ENCODE measurements at regions not wholly inside any gene's neighbourhood (a gene's known extent, or its start where the extent isn't known, plus 50 kb on each side); places are given as distances from the start of the nearest gene placed in this dataset.

DNA sequence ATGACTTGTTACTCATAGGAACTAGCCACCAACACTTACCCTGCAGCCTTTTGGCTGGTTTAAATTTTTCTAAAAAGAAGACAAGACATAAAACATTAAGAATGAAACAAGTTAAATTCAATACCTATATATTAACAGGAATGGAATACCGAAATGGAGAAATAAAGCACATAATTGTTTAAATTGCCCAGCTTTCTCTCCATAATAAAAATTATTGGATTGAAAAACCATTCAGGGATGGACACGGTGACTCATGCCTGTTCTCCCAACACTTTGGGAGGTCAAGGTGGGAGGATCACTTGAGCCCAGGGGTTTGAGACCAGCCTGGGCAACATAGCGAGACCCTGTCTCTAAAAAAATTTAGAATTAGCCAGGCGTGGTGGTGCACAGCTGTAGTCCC is 179.4 kb upstream of the MKLN1 start:
- Histone ChIP-seq H3K4me3 (replicated peaks in 1 of 3; ENCODE audit: insufficient read depth in 1 of 3, low read depth in 1 of 3, low read length in 3 of 3) (no peak overlapping the region), H3K9me1 (replicated peaks; ENCODE audit: control insufficient read depth, extremely low read depth, insufficient read depth, low read length) (no peaks in the 10 kb centered on the region), H3K36me3 (ENCODE audit: control insufficient read depth in 2 of 2, extremely low read depth in 1 of 2, insufficient read depth in 2 of 2, low read length in 2 of 2) (no peaks in the 10 kb centered on the region), H3K4me2 (ENCODE audit: insufficient read depth, low read length) (no peak overlapping the region), H3K4me1 (ENCODE audit: control insufficient read depth, extremely low read depth, insufficient read depth, low read length) (no peaks in the 10 kb centered on the region), H3K79me2 (ENCODE audit: control insufficient read depth, insufficient read depth, low read length) (no peaks in the 10 kb centered on the region), H3K9me3 (replicated peaks; ENCODE audit: control insufficient read depth, insufficient read depth, low read length) (no peaks in the 10 kb centered on the region), H2AFZ (ENCODE audit: low read depth, low read length) (no peak overlapping the region), H3K9ac (replicated peaks; ENCODE audit: extremely low read depth, insufficient read depth, low read length) (no peak overlapping the region), H3K27me3 (ENCODE audit: control insufficient read depth in 2 of 2, insufficient read depth in 2 of 2, low read length in 2 of 2) (peaks cover 0 to 5% of the 10 kb centered on the region in 2 experiments), H3K27ac (ENCODE audit: insufficient read depth, low read depth, low read length) (no peak overlapping the region), H4K20me1 (replicated peaks; ENCODE audit: control insufficient read depth, extremely low read depth, insufficient read depth, low read length) (no peaks in the 10 kb centered on the region)
- ChIA-PET CTCF (no interaction called here), POLR2A (no interaction called here)
- BruUV-seq (replicated peaks) = no TSS peak
- no peak for TF ChIP-seq EZH2 (IDR thresholded peaks at IDR 0.05; ENCODE audit: borderline replicate concordance, low read depth, low read length, severe bottlenecking)
- no peak for TF ChIP-seq FOS (IDR thresholded peaks at IDR 0.05; ENCODE audit: borderline replicate concordance, insufficient read depth, low read length)
- TF ChIP-seq JUN (IDR thresholded peaks at IDR 0.05; ENCODE audit: borderline replicate concordance, insufficient read depth, insufficient read length, low read depth) = no peak
- intact Hi-C loops (cut with micrococcal nuclease) (no loop called here), dilution Hi-C loops (cut with MboI; ENCODE audit: extremely low pct_ligation_motif_present, low sequenced_read_pairs) (no loop called here)
- FAIRE-seq (no peak), DNase-seq (ENCODE audit: low read depth, low spot score) (no peak)

DNA sequence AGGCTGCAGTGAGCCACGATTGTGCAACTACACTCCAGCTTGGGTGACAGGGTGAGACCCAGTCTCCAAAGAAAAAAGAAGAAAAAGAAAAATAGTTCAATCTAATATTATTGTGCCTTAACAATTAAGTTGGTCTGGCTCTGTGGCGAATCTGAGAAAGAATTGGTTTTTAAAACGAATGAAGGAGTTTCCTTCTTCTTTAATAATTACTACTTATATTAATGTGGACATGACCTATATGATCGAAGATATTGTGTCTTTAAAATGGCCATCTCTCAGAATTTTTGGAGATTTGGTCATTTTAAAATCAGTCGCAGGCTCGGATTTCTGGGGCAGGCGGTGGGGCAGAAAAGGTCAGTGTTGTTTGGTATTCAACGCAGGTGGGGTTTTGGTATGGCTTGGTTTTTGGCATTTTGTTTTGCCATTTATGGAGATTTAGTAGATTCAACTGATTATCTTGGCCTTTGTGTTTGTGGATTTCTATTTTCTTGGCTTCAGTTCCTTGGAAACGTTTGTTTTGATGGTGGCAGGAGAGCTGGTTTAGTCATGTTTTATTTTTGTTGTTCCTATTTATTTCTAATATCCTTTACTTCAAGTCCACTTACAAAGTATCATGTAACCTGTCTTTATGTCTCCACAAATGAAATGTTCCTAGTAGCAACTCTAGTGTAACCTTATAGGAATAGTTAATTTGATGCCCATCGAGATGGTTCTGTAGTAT is 178.8 kb upstream of the MKLN1 start:
- dilution Hi-C loops (cut with MboI; ENCODE audit: extremely low pct_ligation_motif_present, low sequenced_read_pairs) = no loop called here
- Histone ChIP-seq H3K9me1 (replicated peaks; ENCODE audit: control insufficient read depth, extremely low read depth, insufficient read depth, low read length) (no peaks in the 10 kb centered on the region), H4K20me1 (replicated peaks; ENCODE audit: control insufficient read depth, extremely low read depth, insufficient read depth, low read length) (no peaks in the 10 kb centered on the region), H2AFZ (ENCODE audit: low read depth, low read length) (no peak overlapping the region), H3K27me3 (ENCODE audit: control insufficient read depth in 2 of 2, insufficient read depth in 2 of 2, low read length in 2 of 2) (peaks cover 0 to 5% of the 10 kb centered on the region in 2 experiments), H3K9me3 (replicated peaks; ENCODE audit: control insufficient read depth, insufficient read depth, low read length) (no peaks in the 10 kb centered on the region), H3K4me3 (replicated peaks in 1 of 3; ENCODE audit: insufficient read depth in 1 of 3, low read depth in 1 of 3, low read length in 3 of 3) (no peak overlapping the region), H3K27ac (ENCODE audit: insufficient read depth, low read depth, low read length) (no peak overlapping the region), H3K79me2 (ENCODE audit: control insufficient read depth, insufficient read depth, low read length) (no peaks in the 10 kb centered on the region), H3K4me1 (ENCODE audit: control insufficient read depth, extremely low read depth, insufficient read depth, low read length) (no peaks in the 10 kb centered on the region), H3K4me2 (ENCODE audit: insufficient read depth, low read length) (no peak overlapping the region), H3K9ac (replicated peaks; ENCODE audit: extremely low read depth, insufficient read depth, low read length) (no peak overlapping the region), H3K36me3 (ENCODE audit: control insufficient read depth in 2 of 2, extremely low read depth in 1 of 2, insufficient read depth in 2 of 2, low read length in 2 of 2) (no peaks in the 10 kb centered on the region)
- intact Hi-C loops (cut with micrococcal nuclease) = no loop called here
- CTCF ChIA-PET = no interaction called here
- BruUV-seq (replicated peaks) = no TSS peak
- FAIRE-seq (no peak), DNase-seq (ENCODE audit: low read depth, low spot score) (no peak)
- POLR2A ChIA-PET = no interaction called here
- TF ChIP-seq MYC (IDR thresholded peaks at IDR 0.05; ENCODE audit: low read depth, low read length) = no peak
- TF ChIP-seq POLR2AphosphoS5 (IDR thresholded peaks at IDR 0.05; ENCODE audit: insufficient read depth, low read depth, low read length) = no peak
- no peak for TF ChIP-seq FOS (IDR thresholded peaks at IDR 0.05; ENCODE audit: borderline replicate concordance, insufficient read depth, low read length)
- no peak for TF ChIP-seq JUN (IDR thresholded peaks at IDR 0.05; ENCODE audit: borderline replicate concordance, insufficient read depth, insufficient read length, low read depth)
- no peak for TF ChIP-seq POLR2A (IDR thresholded peaks at IDR 0.05; ENCODE audit: low read depth, low read length)
- TF ChIP-seq, protein P1, sequence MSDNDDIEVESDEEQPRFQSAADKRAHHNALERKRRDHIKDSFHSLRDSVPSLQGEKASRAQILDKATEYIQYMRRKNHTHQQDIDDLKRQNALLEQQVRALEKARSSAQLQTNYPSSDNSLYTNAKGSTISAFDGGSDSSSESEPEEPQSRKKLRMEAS (IDR thresholded peaks at IDR 0.05; ENCODE audit: insufficient read depth, insufficient read length) = no peak
- TF ChIP-seq CTCF (IDR thresholded peaks at IDR 0.05; ENCODE audit: extremely low read depth in 1 of 2, insufficient read depth in 1 of 2, low read depth in 1 of 2, low read length in 2 of 2) = no peak
- no peak for TF ChIP-seq EZH2 (IDR thresholded peaks at IDR 0.05; ENCODE audit: borderline replicate concordance, low read depth, low read length, severe bottlenecking)
- no peak for TF ChIP-seq GATA2 (IDR thresholded peaks at IDR 0.05; ENCODE audit: insufficient read depth, insufficient read length, low read depth, low read length)
